ENCODE measurements at regions not wholly inside any gene's neighbourhood (a gene's known extent, or its start where the extent isn't known, plus 50 kb on each side); places are given as distances from the start of the nearest gene placed in this dataset.

- TF ChIP-seq EZH2 (IDR thresholded peaks at IDR 0.05) (no peak), EGR1 (IDR thresholded peaks at IDR 0.05; ENCODE audit: low read depth) (no peak), CBX3 (IDR thresholded peaks at IDR 0.05; ENCODE audit: low read depth) (no peak), POLR2A (IDR thresholded peaks at IDR 0.05; ENCODE audit: borderline replicate concordance, extremely low read depth, insufficient read depth, insufficient read length) (no peak), RAD21 (IDR thresholded peaks at IDR 0.05; ENCODE audit: low read depth) (no peak), SRF (IDR thresholded peaks at IDR 0.05; ENCODE audit: low read depth) (no peak)
Observed at GRCh38 chr9:18347386-18348082, 126.4 kb upstream of the ADAMTSL1 start (continued).

- Histone ChIP-seq H3K9me3 (ENCODE audit: control insufficient read depth in 1 of 2, insufficient read depth in 1 of 2, low read depth in 1 of 2, low read length in 2 of 2) (no peaks in the 10 kb centered on the region), H4K20me1 (ENCODE audit: insufficient read depth) (no peaks in the 10 kb centered on the region), H3K27ac (ENCODE audit: low read depth, low read length) (no peak overlapping the region), H2AFZ (ENCODE audit: low read depth, low read length, poor library complexity, severe bottlenecking) (no peak overlapping the region), H3K36me3 (ENCODE audit: control insufficient read depth in 1 of 2, insufficient read depth in 2 of 2, low read length in 2 of 2) (no peaks in the 10 kb centered on the region), H3K27me3 (ENCODE audit: insufficient read depth, low read length) (no peaks in the 10 kb centered on the region), H3K4me1 (ENCODE audit: control insufficient read depth in 1 of 2, insufficient read depth in 2 of 2, low read length in 2 of 2) (no peaks in the 10 kb centered on the region), H3K79me2 (ENCODE audit: insufficient read depth, low read length) (no peaks in the 10 kb centered on the region), H3K4me2 (ENCODE audit: low read length) (no peak overlapping the region), H3K9ac (ENCODE audit: low read length) (no peak overlapping the region), H3K4me3 (replicated peaks in 1 of 2; ENCODE audit: low read depth in 1 of 2, low read length in 2 of 2) (no peak overlapping the region), H3K9me2 (ENCODE audit: insufficient read depth) (no peaks in the 10 kb centered on the region)
- intact Hi-C loops (cut with micrococcal nuclease): no loop called here
- POLR2A ChIA-PET: no interaction called here
- no peak for ATAC-seq
- RAD21 ChIA-PET (ENCODE audit: low non-redundant PET in 1 of 2, low total read pairs in 2 of 2, uncharacterized antibody in 2 of 2, unreplicated experiment in 2 of 2): no interaction called here
- CTCF ChIA-PET: no interaction called here
- no TSS peak for BruUV-seq (replicated peaks)
- TF ChIP-seq YY1 (IDR thresholded peaks at IDR 0.05; ENCODE audit: extremely low read depth, insufficient replicate concordance, low read depth, low read length) (no peak), CBX3 (IDR thresholded peaks at IDR 0.05; ENCODE audit: low read depth) (no peak), CTCF (IDR thresholded peaks at IDR 0.05 in 2 of 3, conservative IDR thresholded peaks at IDR 0.05 in 1 of 3; ENCODE audit: borderline replicate concordance in 1 of 3, insufficient read depth in 1 of 3, low read depth in 2 of 3, low read length in 2 of 3) (no peak)
- no peak for DNase-seq (ENCODE audit: low read depth, low spot score)
Observed at GRCh38 chr9:18348083-18348475, 125.9 kb upstream of the ADAMTSL1 start.
